Smooth muscle cell (in vitro differentiated cells): ENCODE measurements at regions not wholly inside any gene's neighbourhood (a gene's known extent, or its start where the extent isn't known, plus 50 kb on each side); places are given as distances from the start of the nearest gene placed in this dataset.

Experiments used
- DNase-seq: peaks from one replicate; lab custom pipeline; 2025; ENCODE audit not compliant: unreplicated experiment; lab: John Stamatoyannopoulos, UW
- H2AFZ ChIP-seq: fragments of 200-600 bp; sonication (generic); 2 replicates; pipeline ENCODE4 v1.6.0; 2016; ENCODE audit warnings: antibody characterized with exemption, low read depth, mild to moderate bottlenecking
- H3F3A ChIP-seq: fragments of 200-600 bp; sonication (generic); 2 replicates; pipeline ENCODE4 v1.6.0; 2017; ENCODE audit warnings: antibody characterized with exemption, low read depth
- H3K27ac ChIP-seq: fragments of 200-600 bp; sonication (generic); 2 replicates; pipeline ENCODE4 v1.5.1; 2016; ENCODE audit warnings: low read depth, mild to moderate bottlenecking
- H3K27me3 ChIP-seq: fragments of 200-600 bp; sonication (generic); 2 replicates; pipeline ENCODE4 v1.6.1; 2016; ENCODE audit warnings: low read depth, mild to moderate bottlenecking
- H3K36me3 ChIP-seq: fragments of 200-600 bp; sonication (generic); 2 replicates; pipeline ENCODE4 v1.5.1; 2016; ENCODE audit warnings: low read depth
- H3K4me1 ChIP-seq: fragments of 200-600 bp; sonication (generic); 2 replicates; pipeline ENCODE4 v1.5.1; 2016; ENCODE audit warnings: low read depth
- H3K4me2 ChIP-seq: fragments of 200-600 bp; sonication (generic); 2 replicates; pipeline ENCODE4 v1.6.0; 2016; ENCODE audit warnings: mild to moderate bottlenecking
- H3K4me3 ChIP-seq: fragments of 200-600 bp; sonication (generic); 2 replicates; pipeline ENCODE4 v1.5.1; 2016; ENCODE audit warnings: mild to moderate bottlenecking
- H3K79me2 ChIP-seq: fragments of 200-600 bp; sonication (generic); 2 replicates; pipeline ENCODE4 v1.6.0; 2016; ENCODE audit warnings: low read depth, mild to moderate bottlenecking
- H3K9ac ChIP-seq: fragments of 200-600 bp; sonication (generic); 2 replicates; pipeline ENCODE4 v1.6.0; 2016; ENCODE audit warnings: low read depth
- H3K9me3 ChIP-seq: fragments of 200-600 bp; sonication (generic); replicated peaks from 2 replicates; pipeline ENCODE4 v1.5.1; 2016; ENCODE audit warnings: low read depth
- H4K20me1 ChIP-seq: fragments of 200-600 bp; sonication (generic); 2 replicates; pipeline ENCODE4 v1.6.0; 2016; ENCODE audit warnings: low read depth
- CTCF ChIP-seq: fragments of 200-600 bp; sonication (generic); IDR thresholded peaks from 2 replicates; pipeline ENCODE4 v1.5.1; 2017; ENCODE audit warnings: borderline replicate concordance, mild to moderate bottlenecking, antibody characterized with exemption; ENCODE audit not compliant: insufficient read depth, poor library complexity, severe bottlenecking
- WGBS: methylation state at CpG from one replicate; pipeline ENCODE4 v1.1.7; 2016; ENCODE audit warnings: low lambda C conversion rate; 5-methylcytosine and 5-hydroxymethylcytosine counted together

GRCh38 chr16:85366031-85366763 is 246.9 kb upstream of the GSE1 start:
- H4K20me1 ChIP-seq, result no peaks in the 10 kb centered on the region

GRCh38 chr16:85367485-85367884 is 245.6 kb upstream of the GSE1 start:
- no peaks in the 10 kb centered on the region for H3K36me3 ChIP-seq
- no peaks in the 10 kb centered on the region for H3K27me3 ChIP-seq
- H3K27ac ChIP-seq, result peak overlapping the region; percentile 76
- H4K20me1 ChIP-seq, result no peaks in the 10 kb centered on the region
- no peaks in the 10 kb centered on the region for H3K9me3 ChIP-seq
- 95% methylated on average over 12 of the region's 12 CpGs for WGBS
- no peak for TF ChIP-seq CTCF
- H3K9ac ChIP-seq, result no peak overlapping the region
- no peak for DNase-seq
- H3F3A ChIP-seq, result peaks cover 38% of the 10 kb centered on the region
- H3K4me1 ChIP-seq, result peaks cover 12% of the 10 kb centered on the region
- H3K4me3 ChIP-seq, result no peak overlapping the region
- no peak overlapping the region for H3K4me2 ChIP-seq
- H2AFZ ChIP-seq, result no peak overlapping the region
- peaks cover 4% of the 10 kb centered on the region for H3K79me2 ChIP-seq

More at GRCh38 chr16:85366031-85366763, 246.9 kb upstream of the GSE1 start:
- WGBS, result 38% methylated on average over 22 of the region's 22 CpGs
- peak overlapping the region; percentile 51 for H3K9ac ChIP-seq
- H3F3A ChIP-seq, result peaks cover 38% of the 10 kb centered on the region
- no peak overlapping the region for H3K4me3 ChIP-seq
- no peaks in the 10 kb centered on the region for H3K9me3 ChIP-seq
- peaks cover 4% of the 10 kb centered on the region for H3K79me2 ChIP-seq
- H3K27me3 ChIP-seq, result no peaks in the 10 kb centered on the region
- no peak overlapping the region for H2AFZ ChIP-seq
- DNase-seq, result peak; percentile 23
- H3K27ac ChIP-seq, result peak overlapping the region; percentile 76
- H3K36me3 ChIP-seq, result no peaks in the 10 kb centered on the region
- no peak for TF ChIP-seq CTCF
- H3K4me2 ChIP-seq, result peak overlapping the region; percentile 43
- H3K4me1 ChIP-seq, result peaks cover 12% of the 10 kb centered on the region

- TF ChIP-seq CTCF, result no peak
- Histone ChIP-seq H3K27ac (no peak overlapping the region), H3K4me1 (peaks cover 16% of the 10 kb centered on the region), H3K79me2 (no peaks in the 10 kb centered on the region), H3K9me3 (no peaks in the 10 kb centered on the region), H3F3A (peaks cover 28% of the 10 kb centered on the region), H3K27me3 (no peaks in the 10 kb centered on the region), H3K4me3 (no peak overlapping the region), H4K20me1 (no peaks in the 10 kb centered on the region), H3K4me2 (no peak overlapping the region), H2AFZ (no peak overlapping the region), H3K36me3 (no peaks in the 10 kb centered on the region), H3K9ac (no peak overlapping the region)
- no peak for DNase-seq
- WGBS, result 61% methylated on average over 7 of the region's 7 CpGs
These were observed 244.1 kb upstream of the GSE1 start for GRCh38 chr16:85369060-85369459.
